HepG2 (cell line): ENCODE measurements at regions not wholly inside any gene's neighbourhood (a gene's known extent, or its start where the extent isn't known, plus 50 kb on each side); places are given as distances from the start of the nearest gene placed in this dataset.

ENCODE experiments used
- ATAC-seq: fragments of 200-7000 bp; cut with Tn5 transposase; 3 replicates; pipeline ENCODE4 v1.9.1; 2020; ENCODE audit warnings: mild to moderate bottlenecking, moderate library complexity
- BruUV-seq: library from RNA; stranded (reverse); fragments of 400-500 nt; replicated peaks from 2 replicates; lab custom pipeline; 2021; lab: Mats Ljungman, UMichigan
- CTCF ChIA-PET: fragments of 300-600 bp; formaldehyde crosslinking; extraction: SDS; loops from one replicate; lab custom pipeline; 2021; ENCODE audit warnings: low total read pairs, inconsistent platforms, low intra/inter-chr PET ratio; lab: Yijun Ruan, JAX
- POLR2A ChIA-PET: fragments of 350-600 bp; sonication (Branson Sonifier 250); formaldehyde crosslinking; loops from one replicate; lab custom pipeline; 2020; ENCODE audit warnings: antibody characterized with exemption, inconsistent platforms; lab: Yijun Ruan, JAX
- DNase-seq: peaks from one replicate; pipeline ENCODE4 v3.0.0-alpha.2; 2015; ENCODE audit warnings: low spot score
- FAIRE-seq: peaks from 3 replicates; lab custom pipeline; 2011; peaks lifted over from hg19 to GRCh38; lab: Jason Lieb, UNC
- H2AFZ ChIP-seq: one replicate; pipeline ENCODE4 v1.6.1; 2011; ENCODE audit warnings: low read length, inconsistent platforms
- H3K27ac ChIP-seq: fragments of 300-600 bp; 3 replicates; pipeline ENCODE4 v1.8.0; 2011; ENCODE audit warnings: mixed run types, mild to moderate bottlenecking, mixed read lengths, low read length, inconsistent platforms; ENCODE audit not compliant: insufficient read depth; ENCODE audit errors: extremely low read length
- H3K27me3 ChIP-seq, 2 experiments: fragments of 200-600 bp in 1 of 2; 2 replicates in 1 of 2; 3 replicates in 1 of 2; pipeline versions ENCODE4 v1.6.0 to v1.8.0; 2011; ENCODE audit warnings: low read length in 2 of 2, mild to moderate bottlenecking in 2 of 2, moderate library complexity in 2 of 2, inconsistent platforms in 1 of 2; ENCODE audit not compliant: insufficient read depth in 2 of 2, control insufficient read depth in 1 of 2
- H3K36me3 ChIP-seq, 2 experiments: fragments of 200-600 bp in 1 of 2; replicated peaks in 1 of 2; 2 replicates in 1 of 2; 3 replicates in 1 of 2; pipeline versions ENCODE4 v1.5.1 to v1.8.0; 2011; ENCODE audit warnings: low read length in 2 of 2, inconsistent platforms in 1 of 2; ENCODE audit not compliant: insufficient read depth in 2 of 2, control insufficient read depth in 1 of 2
- H3K4me1 ChIP-seq: 2 replicates; pipeline ENCODE4 v1.5.1; 2012; ENCODE audit warnings: low read length, inconsistent platforms; ENCODE audit not compliant: insufficient read depth
- H3K4me2 ChIP-seq: 2 replicates; pipeline ENCODE4 v1.6.0; 2011; ENCODE audit warnings: low read depth, low read length, inconsistent platforms
- H3K4me3 ChIP-seq, 3 experiments: fragments of 200-600 bp in 1 of 3; sonication (generic), shearing (Covaris generic) in 1 of 3; replicated peaks in 1 of 3; 2 replicates each; pipeline ENCODE4 v1.5.1; 2011 to 2016; ENCODE audit warnings: low read length in 3 of 3, inconsistent platforms in 2 of 3, low read depth in 2 of 3, mild to moderate bottlenecking in 2 of 3, control low read depth in 1 of 3, mixed read lengths in 1 of 3; ENCODE audit not compliant: insufficient read depth in 1 of 3
- H3K79me2 ChIP-seq: one replicate; pipeline ENCODE4 v1.6.1; 2011; ENCODE audit warnings: low read length, inconsistent platforms; ENCODE audit not compliant: insufficient read depth
- H3K9ac ChIP-seq: 2 replicates; pipeline ENCODE4 v1.6.0; 2011; ENCODE audit warnings: mild to moderate bottlenecking, low read depth, low read length, inconsistent platforms; ENCODE audit not compliant: insufficient read depth
- H3K9me3 ChIP-seq: 2 replicates; pipeline ENCODE4 v1.5.1; 2012; ENCODE audit warnings: mild to moderate bottlenecking, low read length
- H4K20me1 ChIP-seq: 2 replicates; pipeline ENCODE4 v1.6.0; 2011; ENCODE audit warnings: inconsistent platforms, mild to moderate bottlenecking, low read length, moderate library complexity; ENCODE audit not compliant: insufficient read depth
- ARID2 ChIP-seq: sonication (generic); formaldehyde crosslinking; IDR thresholded peaks from 2 replicates; pipeline ENCODE4 v1.8.1; 2022; ENCODE audit warnings: mild to moderate bottlenecking, missing genetic modification reagents, borderline replicate concordance
- MAFK ChIP-seq, 2 experiments: IDR thresholded peaks in 1 of 2; conservative IDR thresholded peaks in 1 of 2; 2 replicates each; pipeline ENCODE4 v1.6.1; 2011; ENCODE audit warnings: improper control_type of control experiment in 2 of 2, low read length in 2 of 2
- MIXL1 ChIP-seq: IDR thresholded peaks from 2 replicates; pipeline ENCODE4 v1.6.1; 2016
- MYC ChIP-seq: sonication (generic); formaldehyde crosslinking; IDR thresholded peaks from 2 replicates; pipeline ENCODE4 v1.9.0; 2021; ENCODE audit warnings: missing genetic modification reagents, borderline replicate concordance
- SMYD3 ChIP-seq: sonication (generic); formaldehyde crosslinking; IDR thresholded peaks from 2 replicates; pipeline ENCODE4 v1.8.1; 2023; ENCODE audit warnings: mild to moderate bottlenecking, missing genetic modification reagents
- TOE1 ChIP-seq: sonication (generic); formaldehyde crosslinking; IDR thresholded peaks from 2 replicates; pipeline ENCODE4 v1.4.0; 2020; ENCODE audit warnings: mild to moderate bottlenecking, missing genetic modification reagents
- ZNF180 ChIP-seq: sonication (generic); formaldehyde crosslinking; IDR thresholded peaks from 2 replicates; pipeline ENCODE4 v1.4.0; 2020; ENCODE audit warnings: low read depth, missing genetic modification reagents, borderline replicate concordance
- WGBS: methylation state at CpG from one replicate; pipeline ENCODE4 v1.1.6; 2017; ENCODE audit warnings: low lambda C conversion rate; 5-methylcytosine and 5-hydroxymethylcytosine counted together
- in situ Hi-C: cut with HindIII; loops from 2 replicates; pipeline ENCODE4 v1.10.0; 2017; ENCODE audit warnings: low pct_unique_long_range_greater_than_20kb; ENCODE audit not compliant: extremely low pct_ligation_motif_present
- intact Hi-C: fragments of 100-400 bp; cut with micrococcal nuclease; formaldehyde crosslinking; loops from one replicate; pipeline ENCODE4 v1.10.0; 2022; ENCODE audit not compliant: unreplicated experiment

- ChIA-PET POLR2A (no interaction called here), CTCF (no interaction called here)
- no peaks in the 10 kb centered on the region for H3K79me2 ChIP-seq
- DNase-seq = no peak
- in situ Hi-C loops = no loop called here
- H3K27me3 ChIP-seq = no peaks in the 10 kb centered on the region
- ATAC-seq = no peak
- no peak overlapping the region for H3K4me3 ChIP-seq
- H4K20me1 ChIP-seq = no peaks in the 10 kb centered on the region
- no TSS peak for BruUV-seq
- no peak overlapping the region for H3K27ac ChIP-seq
- FAIRE-seq = no peak
- no peaks in the 10 kb centered on the region for H3K4me1 ChIP-seq
- no peak overlapping the region for H3K4me2 ChIP-seq
- peaks cover 7% of the 10 kb centered on the region for H3K9me3 ChIP-seq
- intact Hi-C loops = no loop called here
- H2AFZ ChIP-seq = no peak overlapping the region
- TF ChIP-seq ARID2 (CRISPR knock-in tag) = no peak
- no peak for TF ChIP-seq MYC (CRISPR knock-in tag)
- peak in 1 of 2 experiments; percentile 65; a peak in 2 of 4 replicates for TF ChIP-seq MAFK (conservative IDR thresholded peaks at IDR 0.05 in 1 of 2, IDR thresholded peaks at IDR 0.05 in 1 of 2; ENCODE audit: low read length in 2 of 2)
- TF ChIP-seq MIXL1 (CRISPR knock-in tag) = no peak
- TF ChIP-seq, all 625 proteins: peak for 1
- H3K36me3 ChIP-seq = no peaks in the 10 kb centered on the region
- H3K9ac ChIP-seq = no peak overlapping the region
- 2% methylated on average over 2 of the region's 2 CpGs for WGBS
These were observed 1078.9 kb upstream of the CDH9 start for GRCh38 chr5:28117273-28117672.

- Histone ChIP-seq H4K20me1 (no peaks in the 10 kb centered on the region), H2AFZ (no peak overlapping the region), H3K36me3 (no peaks in the 10 kb centered on the region), H3K4me2 (no peak overlapping the region), H3K9ac (no peak overlapping the region), H3K27ac (no peak overlapping the region), H3K4me1 (no peaks in the 10 kb centered on the region), H3K9me3 (no peaks in the 10 kb centered on the region), H3K27me3 (no peaks in the 10 kb centered on the region), H3K79me2 (no peaks in the 10 kb centered on the region), H3K4me3 (no peak overlapping the region)
- DNase-seq (no peak), ATAC-seq (no peak), FAIRE-seq (no peak)
- WGBS = 0% methylated on average over 6 of the region's 6 CpGs
- ChIA-PET CTCF (no interaction called here), POLR2A (no interaction called here)
- no peak for TF ChIP-seq SMYD3 (CRISPR knock-in tag)
- TF ChIP-seq ZNF180 = no peak
- TF ChIP-seq TOE1 = no peak
- in situ Hi-C loops = no loop called here
- intact Hi-C loops = no loop called here
- no TSS peak for BruUV-seq
These were observed 1072.4 kb upstream of the CDH9 start for GRCh38 chr5:28110781-28111180.
